ENCODE measurements at regions not wholly inside any gene's neighbourhood (a gene's known extent, or its start where the extent isn't known, plus 50 kb on each side); places are given as distances from the start of the nearest gene placed in this dataset.

DNA sequence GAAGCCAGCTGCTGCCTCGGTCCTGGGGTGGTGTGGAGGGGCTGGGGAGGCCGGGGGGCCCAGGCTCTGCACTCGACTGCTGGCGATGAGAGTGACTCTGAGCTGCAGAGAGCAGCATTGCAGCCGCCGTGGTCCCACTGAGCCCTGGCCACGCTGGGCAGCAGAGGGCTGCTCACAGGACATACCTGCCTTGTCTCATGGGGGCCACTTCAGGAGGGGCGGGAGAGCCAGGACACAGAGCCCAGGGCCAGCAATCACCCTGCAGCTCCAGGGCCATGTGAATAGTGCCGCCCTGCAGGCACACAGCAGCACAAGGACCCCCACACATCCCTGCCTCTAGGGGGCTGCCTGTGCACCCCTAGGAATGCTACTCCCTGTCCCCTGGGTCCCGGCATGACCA is 147.0 kb downstream of the CRYBB2 start:
- Histone ChIP-seq H3K27ac (ENCODE audit: insufficient read depth, low read depth, low read length, poor library complexity, severe bottlenecking) (no peak overlapping the region), H3K27me3 (ENCODE audit: control insufficient read depth, insufficient read depth, low read length, poor library complexity, severe bottlenecking) (no peaks in the 10 kb centered on the region), H3K4me1 (ENCODE audit: control insufficient read depth, insufficient read depth, low read length) (no peaks in the 10 kb centered on the region), H3K9me3 (ENCODE audit: control insufficient read depth, low read length) (no peaks in the 10 kb centered on the region), H3K36me3 (ENCODE audit: control insufficient read depth, insufficient read depth, low read length) (no peaks in the 10 kb centered on the region), H3K4me3 (ENCODE audit: insufficient read depth, low read depth, low read length) (no peak overlapping the region)
- 91 to 93% methylated on average over 10 of the region's 10 CpGs for WGBS, 2 experiments

GRCh38 chr22:25366876-25367466 is 147.5 kb downstream of the CRYBB2 start:
- WGBS, 2 experiments = 92 to 95% methylated on average over 20 of the region's 20 CpGs
- Histone ChIP-seq H3K36me3 (ENCODE audit: control insufficient read depth, insufficient read depth, low read length) (no peaks in the 10 kb centered on the region), H3K27ac (ENCODE audit: insufficient read depth, low read depth, low read length, poor library complexity, severe bottlenecking) (no peak overlapping the region), H3K4me3 (ENCODE audit: insufficient read depth, low read depth, low read length) (no peak overlapping the region), H3K27me3 (ENCODE audit: control insufficient read depth, insufficient read depth, low read length, poor library complexity, severe bottlenecking) (no peaks in the 10 kb centered on the region), H3K4me1 (ENCODE audit: control insufficient read depth, insufficient read depth, low read length) (no peaks in the 10 kb centered on the region), H3K9me3 (ENCODE audit: control insufficient read depth, low read length) (no peaks in the 10 kb centered on the region)

GRCh38 chr22:25367756-25368155 is 148.3 kb downstream of the CRYBB2 start:
- WGBS, 2 experiments = 94% methylated on average over 18 of the region's 18 CpGs
- Histone ChIP-seq H3K9me3 (ENCODE audit: control insufficient read depth, low read length) (no peaks in the 10 kb centered on the region), H3K4me1 (ENCODE audit: control insufficient read depth, insufficient read depth, low read length) (no peaks in the 10 kb centered on the region), H3K4me3 (ENCODE audit: insufficient read depth, low read depth, low read length) (no peak overlapping the region), H3K27me3 (ENCODE audit: control insufficient read depth, insufficient read depth, low read length, poor library complexity, severe bottlenecking) (no peaks in the 10 kb centered on the region), H3K36me3 (ENCODE audit: control insufficient read depth, insufficient read depth, low read length) (no peaks in the 10 kb centered on the region), H3K27ac (ENCODE audit: insufficient read depth, low read depth, low read length, poor library complexity, severe bottlenecking) (no peak overlapping the region)

GRCh38 chr22:25368271-25368670 is 148.8 kb downstream of the CRYBB2 start:
- Histone ChIP-seq H3K9me3 (ENCODE audit: control insufficient read depth, low read length) (no peaks in the 10 kb centered on the region), H3K4me3 (ENCODE audit: insufficient read depth, low read depth, low read length) (no peak overlapping the region), H3K27me3 (ENCODE audit: control insufficient read depth, insufficient read depth, low read length, poor library complexity, severe bottlenecking) (no peaks in the 10 kb centered on the region), H3K27ac (ENCODE audit: insufficient read depth, low read depth, low read length, poor library complexity, severe bottlenecking) (no peak overlapping the region), H3K36me3 (ENCODE audit: control insufficient read depth, insufficient read depth, low read length) (no peaks in the 10 kb centered on the region), H3K4me1 (ENCODE audit: control insufficient read depth, insufficient read depth, low read length) (no peaks in the 10 kb centered on the region)
- WGBS, 2 experiments = 74 to 77% methylated on average over 5 of the region's 5 CpGs

DNA sequence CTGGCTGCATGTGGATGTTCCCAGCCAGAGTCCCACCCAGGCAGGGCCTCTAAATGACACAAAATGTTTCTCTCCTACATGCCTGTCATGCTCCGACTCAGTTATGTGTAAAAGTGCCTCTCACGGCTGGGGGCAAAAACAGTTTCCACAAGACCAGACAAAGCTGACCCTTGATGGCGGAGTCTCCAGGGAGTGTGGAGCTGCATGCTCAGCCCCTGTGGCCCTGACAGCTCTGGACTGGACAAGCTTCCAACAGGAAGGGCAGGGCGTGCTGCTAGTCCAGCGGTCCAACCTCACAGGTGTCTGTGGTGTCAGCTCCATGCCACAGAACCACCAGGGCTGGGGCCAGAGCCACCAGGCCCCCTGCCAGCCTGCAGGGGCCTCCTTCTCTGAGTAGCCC is 149.6 kb downstream of the CRYBB2 start:
- WGBS, 2 experiments = 89 to 91% methylated on average over 5 of the region's 5 CpGs
- Histone ChIP-seq H3K4me1 (ENCODE audit: control insufficient read depth, insufficient read depth, low read length) (no peaks in the 10 kb centered on the region), H3K36me3 (ENCODE audit: control insufficient read depth, insufficient read depth, low read length) (no peaks in the 10 kb centered on the region), H3K9me3 (ENCODE audit: control insufficient read depth, low read length) (no peaks in the 10 kb centered on the region), H3K27me3 (ENCODE audit: control insufficient read depth, insufficient read depth, low read length, poor library complexity, severe bottlenecking) (no peaks in the 10 kb centered on the region), H3K4me3 (ENCODE audit: insufficient read depth, low read depth, low read length) (no peak overlapping the region), H3K27ac (ENCODE audit: insufficient read depth, low read depth, low read length, poor library complexity, severe bottlenecking) (no peak overlapping the region)

- Histone ChIP-seq H3K4me1 (ENCODE audit: control insufficient read depth, insufficient read depth, low read length) (no peaks in the 10 kb centered on the region), H3K27ac (ENCODE audit: insufficient read depth, low read depth, low read length, poor library complexity, severe bottlenecking) (no peak overlapping the region), H3K9me3 (ENCODE audit: control insufficient read depth, low read length) (no peaks in the 10 kb centered on the region), H3K27me3 (ENCODE audit: control insufficient read depth, insufficient read depth, low read length, poor library complexity, severe bottlenecking) (no peaks in the 10 kb centered on the region), H3K4me3 (ENCODE audit: insufficient read depth, low read depth, low read length) (no peak overlapping the region), H3K36me3 (ENCODE audit: control insufficient read depth, insufficient read depth, low read length) (no peaks in the 10 kb centered on the region)
- WGBS, 2 experiments = 91 to 93% methylated on average over 11 of the region's 11 CpGs
Observed at GRCh38 chr22:25370322-25370721, 150.9 kb downstream of the CRYBB2 start.

GRCh38 chr22:25372000-25372595 is 152.7 kb downstream of the CRYBB2 start:
- Histone ChIP-seq H3K36me3 (ENCODE audit: control insufficient read depth, insufficient read depth, low read length) (no peaks in the 10 kb centered on the region), H3K27me3 (ENCODE audit: control insufficient read depth, insufficient read depth, low read length, poor library complexity, severe bottlenecking) (no peaks in the 10 kb centered on the region), H3K4me3 (ENCODE audit: insufficient read depth, low read depth, low read length) (no peak overlapping the region), H3K27ac (ENCODE audit: insufficient read depth, low read depth, low read length, poor library complexity, severe bottlenecking) (no peak overlapping the region), H3K4me1 (ENCODE audit: control insufficient read depth, insufficient read depth, low read length) (no peaks in the 10 kb centered on the region), H3K9me3 (ENCODE audit: control insufficient read depth, low read length) (no peaks in the 10 kb centered on the region)
- WGBS, 2 experiments = 95% methylated on average over 16 of the region's 16 CpGs

DNA sequence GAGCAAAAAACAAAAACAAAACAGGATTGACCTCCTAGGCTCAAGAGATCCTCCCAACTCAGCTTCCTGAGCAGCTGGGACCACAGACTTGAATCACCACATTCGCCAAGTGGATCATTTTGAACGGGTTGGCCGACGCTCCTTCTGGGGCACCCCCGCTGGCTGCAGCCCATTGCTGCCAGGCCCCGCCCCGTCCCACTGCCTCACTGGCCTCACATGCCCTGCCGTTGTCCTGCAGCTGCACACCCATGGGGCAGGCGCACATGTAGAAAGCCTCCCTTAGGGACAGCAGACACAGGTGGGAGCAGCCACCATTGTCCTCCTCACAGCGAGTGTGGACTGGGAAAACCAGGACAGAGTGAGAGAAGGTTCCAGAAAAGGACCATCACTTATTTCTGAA is 154.5 kb downstream of the CRYBB2 start:
- Histone ChIP-seq H3K36me3 (ENCODE audit: control insufficient read depth, insufficient read depth, low read length) (no peaks in the 10 kb centered on the region), H3K27ac (ENCODE audit: insufficient read depth, low read depth, low read length, poor library complexity, severe bottlenecking) (no peak overlapping the region), H3K4me3 (ENCODE audit: insufficient read depth, low read depth, low read length) (no peak overlapping the region), H3K9me3 (ENCODE audit: control insufficient read depth, low read length) (no peaks in the 10 kb centered on the region), H3K27me3 (ENCODE audit: control insufficient read depth, insufficient read depth, low read length, poor library complexity, severe bottlenecking) (no peaks in the 10 kb centered on the region), H3K4me1 (ENCODE audit: control insufficient read depth, insufficient read depth, low read length) (no peaks in the 10 kb centered on the region)
- WGBS, 2 experiments = 88 to 89% methylated on average over 10 of the region's 10 CpGs

GRCh38 chr22:25374869-25375268 is 155.4 kb downstream of the CRYBB2 start:
- Histone ChIP-seq H3K4me1 (ENCODE audit: control insufficient read depth, insufficient read depth, low read length) (no peaks in the 10 kb centered on the region), H3K36me3 (ENCODE audit: control insufficient read depth, insufficient read depth, low read length) (no peaks in the 10 kb centered on the region), H3K27me3 (ENCODE audit: control insufficient read depth, insufficient read depth, low read length, poor library complexity, severe bottlenecking) (no peaks in the 10 kb centered on the region), H3K9me3 (ENCODE audit: control insufficient read depth, low read length) (no peaks in the 10 kb centered on the region), H3K27ac (ENCODE audit: insufficient read depth, low read depth, low read length, poor library complexity, severe bottlenecking) (no peak overlapping the region), H3K4me3 (ENCODE audit: insufficient read depth, low read depth, low read length) (no peak overlapping the region)
- WGBS, 2 experiments = 91 to 95% methylated on average over 4 of the region's 4 CpGs

DNA sequence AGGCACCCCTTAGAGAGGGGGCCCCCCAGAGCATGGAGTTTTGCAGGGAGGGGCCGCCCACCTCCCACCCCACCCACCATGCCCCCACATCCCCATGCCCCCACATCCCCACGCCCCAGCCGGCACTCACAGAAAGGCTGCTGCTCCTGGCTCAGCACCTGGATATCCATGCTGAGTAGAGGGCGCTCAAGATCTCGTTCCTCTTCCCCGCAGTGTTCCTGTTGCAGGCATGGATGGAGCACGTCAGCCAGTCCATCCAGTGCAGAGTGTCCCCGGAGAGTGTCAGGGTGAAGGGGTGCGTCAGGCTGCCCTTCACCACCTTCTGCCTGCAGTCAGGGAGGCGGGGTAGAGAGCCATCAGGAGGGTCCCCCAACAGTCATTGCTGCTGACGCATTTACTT is 156.2 kb downstream of the CRYBB2 start:
- Histone ChIP-seq H3K27ac (ENCODE audit: insufficient read depth, low read depth, low read length, poor library complexity, severe bottlenecking) (no peak overlapping the region), H3K9me3 (ENCODE audit: control insufficient read depth, low read length) (no peaks in the 10 kb centered on the region), H3K27me3 (ENCODE audit: control insufficient read depth, insufficient read depth, low read length, poor library complexity, severe bottlenecking) (no peaks in the 10 kb centered on the region), H3K4me3 (ENCODE audit: insufficient read depth, low read depth, low read length) (no peak overlapping the region), H3K4me1 (ENCODE audit: control insufficient read depth, insufficient read depth, low read length) (no peaks in the 10 kb centered on the region), H3K36me3 (ENCODE audit: control insufficient read depth, insufficient read depth, low read length) (peaks cover 7% of the 10 kb centered on the region)
- WGBS, 2 experiments = 58 to 67% methylated on average over 10 to 11 of the region's 11 CpGs
